ENCODE measurements at regions not wholly inside any gene's neighbourhood (a gene's known extent, or its start where the extent isn't known, plus 50 kb on each side); places are given as distances from the start of the nearest gene placed in this dataset.

DNA sequence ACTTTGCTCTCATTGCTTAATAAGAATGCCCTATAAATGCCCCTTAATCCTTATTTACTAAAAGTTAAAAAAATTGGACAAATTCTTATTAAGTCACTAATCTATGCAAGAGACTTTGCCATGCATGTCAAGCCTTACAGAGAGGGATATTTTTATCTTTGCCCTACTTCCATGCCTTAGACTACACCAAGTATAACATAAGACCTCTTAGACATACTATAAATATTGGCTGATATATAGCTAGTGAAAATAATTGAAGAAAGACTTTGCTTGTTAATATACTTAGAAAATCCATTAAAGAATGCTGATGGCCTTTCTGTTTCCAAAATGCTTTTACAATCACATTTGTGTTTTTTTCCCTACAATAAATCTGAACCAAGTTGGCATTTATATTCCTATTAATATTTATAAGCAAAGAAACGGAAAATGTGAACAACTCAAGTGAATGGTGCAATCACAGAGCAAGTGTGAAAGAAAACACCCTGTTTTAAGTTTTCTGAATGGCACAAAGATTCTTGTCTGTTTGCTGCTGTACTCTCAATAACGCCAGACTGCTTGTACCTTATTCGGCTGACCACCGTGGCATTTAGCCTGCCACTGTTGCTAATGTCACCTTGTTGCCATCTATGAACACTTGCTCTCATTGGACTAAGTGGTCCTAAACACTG lies 105.0 kb downstream of the MC4R start:
- TF ChIP-seq, protein P1, sequence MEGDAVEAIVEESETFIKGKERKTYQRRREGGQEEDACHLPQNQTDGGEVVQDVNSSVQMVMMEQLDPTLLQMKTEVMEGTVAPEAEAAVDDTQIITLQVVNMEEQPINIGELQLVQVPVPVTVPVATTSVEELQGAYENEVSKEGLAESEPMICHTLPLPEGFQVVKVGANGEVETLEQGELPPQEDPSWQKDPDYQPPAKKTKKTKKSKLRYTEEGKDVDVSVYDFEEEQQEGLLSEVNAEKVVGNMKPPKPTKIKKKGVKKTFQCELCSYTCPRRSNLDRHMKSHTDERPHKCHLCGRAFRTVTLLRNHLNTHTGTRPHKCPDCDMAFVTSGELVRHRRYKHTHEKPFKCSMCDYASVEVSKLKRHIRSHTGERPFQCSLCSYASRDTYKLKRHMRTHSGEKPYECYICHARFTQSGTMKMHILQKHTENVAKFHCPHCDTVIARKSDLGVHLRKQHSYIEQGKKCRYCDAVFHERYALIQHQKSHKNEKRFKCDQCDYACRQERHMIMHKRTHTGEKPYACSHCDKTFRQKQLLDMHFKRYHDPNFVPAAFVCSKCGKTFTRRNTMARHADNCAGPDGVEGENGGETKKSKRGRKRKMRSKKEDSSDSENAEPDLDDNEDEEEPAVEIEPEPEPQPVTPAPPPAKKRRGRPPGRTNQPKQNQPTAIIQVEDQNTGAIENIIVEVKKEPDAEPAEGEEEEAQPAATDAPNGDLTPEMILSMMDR (conservative IDR thresholded peaks at IDR 0.05; ENCODE audit: low read depth, low read length): no peak
- TF ChIP-seq EZH2 (IDR thresholded peaks at IDR 0.05; ENCODE audit: borderline replicate concordance, low read depth, low read length, poor library complexity, severe bottlenecking): no peak

All from A673 (cell line).